ENCODE measurements at regions not wholly inside any gene's neighbourhood (a gene's known extent, or its start where the extent isn't known, plus 50 kb on each side); places are given as distances from the start of the nearest gene placed in this dataset.

DNA sequence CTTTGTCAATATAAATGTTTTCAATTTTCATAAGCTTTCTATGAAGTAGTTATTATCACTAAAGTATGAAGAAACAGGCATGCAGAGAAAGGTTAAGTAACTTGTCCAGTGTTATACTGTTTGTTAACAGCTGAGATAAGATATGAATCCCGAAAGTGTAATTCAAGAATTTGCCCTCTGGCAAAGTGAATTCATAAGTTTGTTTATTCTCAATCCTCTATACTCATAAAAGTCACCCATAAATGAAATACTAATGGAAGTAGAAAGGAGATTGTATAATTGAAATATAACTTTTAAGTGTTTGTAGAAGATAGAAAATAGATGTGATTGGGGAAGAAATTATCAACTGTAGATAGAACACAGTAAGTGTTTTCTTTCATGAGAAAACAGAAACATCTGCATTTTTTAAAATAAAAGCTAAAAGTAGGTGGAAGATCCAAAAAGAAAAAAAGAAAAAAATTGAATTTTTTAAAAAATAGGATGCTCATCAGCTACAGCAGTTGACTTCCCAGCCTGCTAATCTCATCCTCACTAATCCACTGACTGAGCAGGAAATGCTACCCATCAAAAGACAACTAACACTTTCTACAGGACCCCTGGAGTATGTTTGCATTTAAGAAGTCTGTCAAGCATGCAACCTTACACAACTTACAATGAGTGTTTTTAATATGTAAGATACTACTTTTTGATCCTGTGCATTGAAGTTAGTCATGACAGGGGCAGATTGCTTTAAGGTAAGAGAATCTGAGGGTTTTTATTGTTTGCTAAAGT, 878.1 kb downstream of the SI start:
- intact Hi-C loops (cut with DNase I), result no loop called here
- peak; percentile 58 for ATAC-seq
- no peak for DNase-seq

DNA sequence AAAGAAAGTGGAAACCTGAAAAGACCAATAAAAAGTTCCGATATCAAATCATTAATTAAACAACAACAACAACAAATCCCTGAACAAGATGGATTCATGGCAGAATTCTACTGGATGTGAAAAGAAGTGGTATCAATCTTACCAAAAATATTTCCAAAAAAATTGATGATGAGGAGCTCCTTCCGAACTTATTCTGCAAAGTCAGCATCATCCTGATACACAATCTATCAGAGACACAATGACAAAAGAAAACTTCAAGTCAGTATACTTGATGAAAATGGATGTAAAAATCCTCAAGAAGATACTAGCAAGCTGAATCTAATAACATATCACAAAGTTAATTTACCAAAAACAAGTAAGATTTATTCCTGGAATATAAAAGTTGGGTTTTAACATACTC, 881.8 kb downstream of the SI start:
- Histone ChIP-seq H3K36me3 (no peaks in the 10 kb centered on the region), H3K27me3 (no peaks in the 10 kb centered on the region), H3K27ac (no peak overlapping the region), H3K4me3 (no peak overlapping the region), H3K9me3 (no peaks in the 10 kb centered on the region), H3K4me1 (no peaks in the 10 kb centered on the region)
- intact Hi-C loops (cut with DNase I), result no loop called here
- DNase-seq (no peak), ATAC-seq (no peak)
- TF ChIP-seq, protein P1, sequence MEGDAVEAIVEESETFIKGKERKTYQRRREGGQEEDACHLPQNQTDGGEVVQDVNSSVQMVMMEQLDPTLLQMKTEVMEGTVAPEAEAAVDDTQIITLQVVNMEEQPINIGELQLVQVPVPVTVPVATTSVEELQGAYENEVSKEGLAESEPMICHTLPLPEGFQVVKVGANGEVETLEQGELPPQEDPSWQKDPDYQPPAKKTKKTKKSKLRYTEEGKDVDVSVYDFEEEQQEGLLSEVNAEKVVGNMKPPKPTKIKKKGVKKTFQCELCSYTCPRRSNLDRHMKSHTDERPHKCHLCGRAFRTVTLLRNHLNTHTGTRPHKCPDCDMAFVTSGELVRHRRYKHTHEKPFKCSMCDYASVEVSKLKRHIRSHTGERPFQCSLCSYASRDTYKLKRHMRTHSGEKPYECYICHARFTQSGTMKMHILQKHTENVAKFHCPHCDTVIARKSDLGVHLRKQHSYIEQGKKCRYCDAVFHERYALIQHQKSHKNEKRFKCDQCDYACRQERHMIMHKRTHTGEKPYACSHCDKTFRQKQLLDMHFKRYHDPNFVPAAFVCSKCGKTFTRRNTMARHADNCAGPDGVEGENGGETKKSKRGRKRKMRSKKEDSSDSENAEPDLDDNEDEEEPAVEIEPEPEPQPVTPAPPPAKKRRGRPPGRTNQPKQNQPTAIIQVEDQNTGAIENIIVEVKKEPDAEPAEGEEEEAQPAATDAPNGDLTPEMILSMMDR (IDR thresholded peaks at IDR 0.05), result no peak

More for the DNA sequence above, 878.1 kb downstream of the SI start:
- Histone ChIP-seq H3K4me3 (no peak overlapping the region), H3K27me3 (no peaks in the 10 kb centered on the region), H3K27ac (no peak overlapping the region), H3K4me1 (no peaks in the 10 kb centered on the region), H3K36me3 (no peaks in the 10 kb centered on the region), H3K9me3 (no peaks in the 10 kb centered on the region)
- TF ChIP-seq, protein P1 (IDR thresholded peaks at IDR 0.05), result no peak

DNA sequence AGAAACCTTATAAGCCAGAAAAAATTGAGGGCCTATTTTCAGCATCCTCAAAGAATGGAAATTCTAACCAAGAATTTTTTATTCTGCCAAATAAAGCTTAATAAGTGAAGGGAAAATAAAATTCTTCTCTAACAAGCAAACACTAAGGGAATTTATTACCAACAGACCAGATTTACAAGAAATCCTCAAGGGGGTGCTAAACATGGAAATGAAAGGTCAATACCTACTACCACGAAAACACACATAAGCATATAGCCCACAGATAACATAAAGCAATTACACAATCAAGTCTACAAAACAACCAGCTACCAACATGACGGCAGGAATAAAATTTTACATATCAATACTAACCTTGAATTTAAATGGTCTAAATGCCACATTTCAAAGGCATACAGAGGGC, 883.5 kb downstream of the SI start:
- H3K4me3 ChIP-seq, result no peak overlapping the region
- no peaks in the 10 kb centered on the region for H3K27me3 ChIP-seq
- no peak overlapping the region for H3K27ac ChIP-seq
- ATAC-seq (no peak), DNase-seq (no peak)
- no peaks in the 10 kb centered on the region for H3K4me1 ChIP-seq
- TF ChIP-seq, protein P1 (IDR thresholded peaks at IDR 0.05), result no peak
- intact Hi-C loops (cut with DNase I), result no loop called here
- H3K9me3 ChIP-seq, result no peaks in the 10 kb centered on the region
- H3K36me3 ChIP-seq, result no peaks in the 10 kb centered on the region

DNA sequence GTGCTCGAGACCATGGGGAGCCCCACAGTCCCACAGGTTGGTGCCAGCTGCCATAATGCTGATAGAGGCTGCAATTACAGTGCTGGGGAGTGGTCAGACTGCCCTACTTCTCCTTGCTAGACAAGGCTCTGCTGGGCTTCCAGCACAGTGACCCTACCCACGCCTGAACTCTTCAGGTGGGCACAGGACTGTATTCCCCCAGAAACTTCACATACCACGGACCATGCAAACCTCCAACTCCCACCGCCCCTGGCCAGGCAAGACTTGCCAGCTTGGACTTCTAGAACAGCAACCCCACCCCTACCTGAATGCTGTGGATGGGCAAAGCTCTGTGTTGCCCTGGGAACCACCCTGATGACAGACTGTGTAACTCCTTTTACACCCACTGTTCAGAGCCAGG, 885.3 kb downstream of the SI start:
- H3K4me1 ChIP-seq, result no peaks in the 10 kb centered on the region
- ATAC-seq, result no peak
- intact Hi-C loops (cut with DNase I), result no loop called here

DNA sequence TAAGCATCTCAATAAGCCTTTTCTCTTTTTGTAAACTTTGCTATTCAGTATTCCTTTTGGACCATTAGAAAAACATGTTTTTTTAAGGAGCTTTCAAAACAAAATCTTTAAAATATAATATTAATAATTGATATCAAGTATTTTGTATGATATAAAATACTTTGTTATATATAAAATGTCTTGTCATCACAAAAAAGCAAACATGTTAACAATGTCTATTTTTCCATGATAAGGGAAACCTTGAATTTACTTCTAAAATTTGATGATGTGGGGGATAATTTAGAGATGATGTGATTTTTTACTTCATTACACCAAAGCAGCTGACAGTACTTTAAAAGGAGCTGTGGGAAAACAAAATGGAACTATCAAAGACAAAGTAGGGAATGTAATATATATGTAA, 887.7 kb downstream of the SI start:
- Histone ChIP-seq H3K27me3 (no peaks in the 10 kb centered on the region), H3K4me3 (no peak overlapping the region), H3K4me1 (no peaks in the 10 kb centered on the region), H3K36me3 (no peaks in the 10 kb centered on the region), H3K27ac (no peak overlapping the region), H3K9me3 (no peaks in the 10 kb centered on the region)
- ATAC-seq (no peak), DNase-seq (no peak)
- intact Hi-C loops (cut with DNase I), result no loop called here
- TF ChIP-seq, protein P1 (IDR thresholded peaks at IDR 0.05), result no peak

More for the DNA sequence above, 885.3 kb downstream of the SI start:
- TF ChIP-seq, protein P1 (IDR thresholded peaks at IDR 0.05), result no peak
- DNase-seq, result no peak
- Histone ChIP-seq H3K9me3 (no peaks in the 10 kb centered on the region), H3K36me3 (no peaks in the 10 kb centered on the region), H3K27ac (no peak overlapping the region), H3K4me3 (no peak overlapping the region), H3K27me3 (no peaks in the 10 kb centered on the region)

All from left lung (tissue), 4 donors.